ENCODE measurements at regions not wholly inside any gene's neighbourhood (a gene's known extent, or its start where the extent isn't known, plus 50 kb on each side); places are given as distances from the start of the nearest gene placed in this dataset.

DNA sequence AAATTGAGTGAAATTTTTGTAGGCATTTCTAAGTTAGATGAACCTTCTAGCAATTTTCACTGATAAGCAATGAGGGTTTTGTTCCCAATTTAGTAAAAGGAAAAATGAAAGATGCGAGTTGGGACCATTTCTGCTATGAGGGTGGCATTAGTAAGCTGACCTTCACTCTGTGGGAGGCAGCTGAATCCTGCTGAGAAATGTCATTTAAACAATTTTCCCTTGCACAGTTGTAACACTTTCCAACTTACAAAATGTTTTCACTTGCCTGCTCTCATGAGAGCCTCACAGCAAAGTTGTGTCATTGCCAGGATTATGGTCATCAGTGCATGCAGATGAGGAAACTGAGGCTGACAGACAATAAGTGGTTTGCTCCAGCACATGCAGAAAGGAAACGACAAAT, 527.7 kb downstream of the TNS1 start:
- Histone ChIP-seq H3K36me3 (ENCODE audit: insufficient read depth, low read length) (no peaks in the 10 kb centered on the region), H3K9ac (ENCODE audit: low read depth, low read length) (no peak overlapping the region), H3K9me3 (ENCODE audit: insufficient read depth, low read depth, low read length) (no peaks in the 10 kb centered on the region), H3K4me3 (ENCODE audit: low read length) (no peak overlapping the region), H3K27me3 (ENCODE audit: insufficient read depth, low read length) (no peaks in the 10 kb centered on the region), H3K4me1 (ENCODE audit: insufficient read depth, low read length) (peaks cover 11% of the 10 kb centered on the region), H3K27ac (ENCODE audit: low read depth, low read length) (no peak overlapping the region)
- WGBS = 92% methylated on average over 2 of the region's 2 CpGs

DNA sequence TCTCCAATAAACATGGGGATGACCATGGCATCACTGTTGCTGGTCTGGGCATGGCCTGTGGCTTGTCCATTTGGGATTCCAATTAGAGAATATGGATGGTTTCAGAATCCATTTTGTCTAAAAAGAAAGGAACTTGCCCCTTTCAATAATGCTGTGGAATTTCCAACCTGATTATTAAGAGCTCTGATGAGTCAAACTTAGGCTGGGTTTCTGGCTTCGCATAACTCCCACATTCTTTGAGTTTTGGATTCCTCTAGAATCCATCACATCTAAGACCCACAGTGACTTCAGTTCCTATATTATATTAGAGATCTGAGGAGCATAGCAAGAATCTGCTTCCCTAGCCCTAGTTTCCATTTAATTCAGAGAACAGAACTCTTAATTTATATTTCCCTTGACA, 531.5 kb downstream of the TNS1 start:
- WGBS = 100% methylated on average over 1 of the region's 1 CpG
- no peaks in the 10 kb centered on the region for H3K4me1 ChIP-seq (ENCODE audit: insufficient read depth, low read length)

DNA sequence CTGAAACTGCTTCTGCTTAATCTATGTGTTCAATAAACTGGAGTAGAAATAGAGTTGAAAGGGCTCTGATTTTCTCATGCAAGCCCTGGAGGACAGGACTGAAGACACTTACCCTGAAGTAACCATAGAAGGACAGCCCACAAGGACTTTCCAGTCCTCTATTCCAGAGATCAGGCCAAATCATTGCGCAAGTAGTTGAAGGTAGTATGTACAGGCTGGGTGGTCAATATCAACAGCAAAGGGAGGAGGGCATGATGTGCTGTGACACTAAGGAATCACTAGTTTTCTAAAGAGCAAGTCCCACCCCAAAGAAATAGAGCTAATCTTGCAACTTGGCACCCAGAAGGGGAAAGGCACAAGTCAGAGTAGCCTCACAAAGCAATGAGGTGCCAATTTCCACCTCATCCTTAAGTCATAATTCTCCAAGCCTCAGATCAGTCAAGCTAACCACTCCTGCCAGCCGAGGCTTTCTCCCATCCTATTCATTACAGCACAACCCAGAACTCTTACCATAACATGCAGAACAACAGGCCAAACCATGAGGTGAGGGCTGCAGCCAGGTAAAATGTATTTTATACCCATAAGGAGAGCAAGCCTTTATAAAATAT, 533.5 kb downstream of the TNS1 start:
- no peaks in the 10 kb centered on the region for H3K9me3 ChIP-seq (ENCODE audit: insufficient read depth, low read depth, low read length)
- no peaks in the 10 kb centered on the region for H3K27me3 ChIP-seq (ENCODE audit: insufficient read depth, low read length)
- WGBS = 97% methylated on average over 2 of the region's 2 CpGs
- no peak overlapping the region for H3K4me3 ChIP-seq (ENCODE audit: low read length)
- H3K9ac ChIP-seq (ENCODE audit: low read depth, low read length) = no peak overlapping the region
- no peaks in the 10 kb centered on the region for H3K36me3 ChIP-seq (ENCODE audit: insufficient read depth, low read length)
- no peak overlapping the region for H3K27ac ChIP-seq (ENCODE audit: low read depth, low read length)
- H3K4me1 ChIP-seq (ENCODE audit: insufficient read depth, low read length) = no peaks in the 10 kb centered on the region

More for the DNA sequence above, 531.5 kb downstream of the TNS1 start:
- no peak overlapping the region for H3K4me3 ChIP-seq (ENCODE audit: low read length)
- no peak overlapping the region for H3K27ac ChIP-seq (ENCODE audit: low read depth, low read length)
- H3K9ac ChIP-seq (ENCODE audit: low read depth, low read length) = no peak overlapping the region
- no peaks in the 10 kb centered on the region for H3K9me3 ChIP-seq (ENCODE audit: insufficient read depth, low read depth, low read length)
- H3K36me3 ChIP-seq (ENCODE audit: insufficient read depth, low read length) = no peaks in the 10 kb centered on the region
- no peaks in the 10 kb centered on the region for H3K27me3 ChIP-seq (ENCODE audit: insufficient read depth, low read length)

DNA sequence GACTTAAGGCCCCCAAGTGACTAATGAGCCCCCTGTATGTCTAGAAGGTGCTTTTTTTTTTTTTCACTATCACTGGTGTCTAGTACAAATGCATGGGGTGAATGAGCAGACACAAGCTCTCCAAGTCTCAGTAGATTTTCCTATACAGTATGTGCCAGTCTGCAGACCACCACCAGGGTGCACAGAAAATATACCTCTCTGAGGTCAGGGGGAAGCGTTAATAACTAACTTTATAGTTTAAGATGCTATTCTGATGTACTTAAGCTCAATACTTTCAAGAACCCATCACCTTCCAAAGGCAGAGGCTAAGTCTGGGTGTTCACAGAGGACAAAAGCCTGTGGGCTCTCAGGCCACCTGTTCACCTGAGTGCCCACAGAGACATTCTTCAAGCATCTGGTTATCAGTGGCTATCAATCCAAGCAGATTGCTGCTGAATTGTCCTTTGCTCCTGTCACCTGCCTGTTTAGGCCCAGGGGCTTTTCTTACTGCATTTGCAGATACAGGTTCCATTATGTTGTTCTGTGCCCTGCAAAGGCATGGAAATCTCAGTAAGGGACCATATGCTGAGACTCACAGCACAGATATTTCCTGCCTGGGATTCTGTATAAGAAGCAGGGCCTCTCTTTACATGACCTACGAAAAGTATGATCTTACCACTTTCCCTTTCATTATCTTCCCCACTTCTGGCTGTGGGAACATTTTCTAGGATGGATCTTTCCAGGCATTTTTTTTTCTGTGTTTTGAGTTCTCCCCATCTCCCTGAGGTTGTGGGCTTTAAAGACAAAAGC, 534.6 kb downstream of the TNS1 start:
- Histone ChIP-seq H3K27ac (ENCODE audit: low read depth, low read length) (no peak overlapping the region), H3K9ac (ENCODE audit: low read depth, low read length) (no peak overlapping the region), H3K9me3 (ENCODE audit: insufficient read depth, low read depth, low read length) (no peaks in the 10 kb centered on the region), H3K27me3 (ENCODE audit: insufficient read depth, low read length) (no peaks in the 10 kb centered on the region), H3K36me3 (ENCODE audit: insufficient read depth, low read length) (no peaks in the 10 kb centered on the region), H3K4me1 (ENCODE audit: insufficient read depth, low read length) (no peaks in the 10 kb centered on the region), H3K4me3 (ENCODE audit: low read length) (no peak overlapping the region)
- WGBS = 100% methylated on average over 1 of the region's 2 CpGs

DNA sequence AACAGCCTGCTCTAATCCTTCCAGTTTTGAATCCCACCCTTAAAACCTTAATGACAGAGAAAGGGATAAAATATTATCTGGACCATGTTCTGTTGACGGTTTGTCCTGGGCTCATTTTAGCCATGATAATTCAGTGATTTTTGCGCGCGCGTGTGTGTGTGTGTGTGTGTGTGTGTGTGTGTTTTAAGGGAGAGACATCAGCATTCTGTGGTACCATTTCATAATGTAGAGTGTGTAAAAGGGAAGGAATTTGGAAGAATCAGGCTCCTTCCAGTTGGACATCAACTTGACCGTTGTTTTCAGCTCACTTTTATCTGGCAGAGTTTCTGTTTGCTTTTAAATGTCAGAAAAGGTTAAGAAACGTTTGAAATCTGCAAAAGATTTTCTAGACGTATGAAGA, 535.5 kb downstream of the TNS1 start:
- H3K4me1 ChIP-seq (ENCODE audit: insufficient read depth, low read length) = no peaks in the 10 kb centered on the region
- H3K4me3 ChIP-seq (ENCODE audit: low read length) = no peak overlapping the region
- WGBS = 96% methylated on average over 7 of the region's 8 CpGs
- H3K9me3 ChIP-seq (ENCODE audit: insufficient read depth, low read depth, low read length) = no peaks in the 10 kb centered on the region
- H3K36me3 ChIP-seq (ENCODE audit: insufficient read depth, low read length) = no peaks in the 10 kb centered on the region
- H3K27ac ChIP-seq (ENCODE audit: low read depth, low read length) = no peak overlapping the region
- H3K9ac ChIP-seq (ENCODE audit: low read depth, low read length) = no peak overlapping the region
- H3K27me3 ChIP-seq (ENCODE audit: insufficient read depth, low read length) = no peaks in the 10 kb centered on the region

DNA sequence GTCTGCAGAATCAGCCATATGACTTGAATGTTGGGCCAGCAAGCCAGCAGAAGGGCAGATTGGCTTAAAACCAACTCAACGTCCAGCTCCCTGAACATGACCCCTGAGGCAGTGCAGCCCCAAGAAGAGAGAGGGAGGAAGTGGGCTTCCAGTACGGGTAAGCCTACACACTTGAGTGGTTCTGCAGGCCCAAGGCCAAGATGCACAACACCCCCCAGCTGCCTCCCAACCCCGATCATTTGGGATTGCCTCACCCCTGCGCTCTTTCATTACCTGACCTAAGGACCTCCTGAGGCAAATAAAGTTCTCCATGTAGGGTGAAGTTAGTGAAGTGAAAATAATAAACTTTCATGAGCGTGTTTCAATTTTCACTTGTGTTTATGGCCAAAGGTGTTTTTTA, 536.0 kb downstream of the TNS1 start:
- H3K36me3 ChIP-seq (ENCODE audit: insufficient read depth, low read length) = no peaks in the 10 kb centered on the region
- H3K27ac ChIP-seq (ENCODE audit: low read depth, low read length) = no peak overlapping the region
- no peaks in the 10 kb centered on the region for H3K4me1 ChIP-seq (ENCODE audit: insufficient read depth, low read length)
- WGBS = 92% methylated on average over 5 of the region's 5 CpGs
- no peaks in the 10 kb centered on the region for H3K27me3 ChIP-seq (ENCODE audit: insufficient read depth, low read length)
- no peak overlapping the region for H3K4me3 ChIP-seq (ENCODE audit: low read length)
- no peaks in the 10 kb centered on the region for H3K9me3 ChIP-seq (ENCODE audit: insufficient read depth, low read depth, low read length)
- H3K9ac ChIP-seq (ENCODE audit: low read depth, low read length) = no peak overlapping the region

DNA sequence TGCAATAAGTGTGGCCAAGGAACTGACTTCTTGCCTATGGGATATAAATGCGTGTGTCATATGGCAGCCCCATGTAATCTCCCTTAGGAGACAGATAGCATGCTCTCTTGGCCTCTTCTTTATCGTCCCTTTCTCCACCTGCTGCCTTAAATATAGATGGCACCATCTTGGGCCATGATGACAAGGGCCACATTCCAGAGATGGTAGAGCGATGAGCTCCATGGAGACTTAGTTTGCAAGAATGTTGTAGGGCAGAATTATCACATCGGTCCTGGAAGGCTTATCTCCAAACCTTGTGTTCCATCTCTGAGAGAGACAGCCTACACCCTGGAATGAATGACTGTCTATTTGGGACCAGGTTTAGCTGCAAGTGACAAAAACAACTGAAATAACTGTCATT, 536.7 kb downstream of the TNS1 start:
- Histone ChIP-seq H3K36me3 (ENCODE audit: insufficient read depth, low read length) (no peaks in the 10 kb centered on the region), H3K27me3 (ENCODE audit: insufficient read depth, low read length) (no peaks in the 10 kb centered on the region), H3K4me3 (ENCODE audit: low read length) (no peak overlapping the region), H3K9me3 (ENCODE audit: insufficient read depth, low read depth, low read length) (no peaks in the 10 kb centered on the region), H3K27ac (ENCODE audit: low read depth, low read length) (no peak overlapping the region), H3K4me1 (ENCODE audit: insufficient read depth, low read length) (no peaks in the 10 kb centered on the region), H3K9ac (ENCODE audit: low read depth, low read length) (no peak overlapping the region)
- 98% methylated on average over 4 of the region's 4 CpGs for WGBS

DNA sequence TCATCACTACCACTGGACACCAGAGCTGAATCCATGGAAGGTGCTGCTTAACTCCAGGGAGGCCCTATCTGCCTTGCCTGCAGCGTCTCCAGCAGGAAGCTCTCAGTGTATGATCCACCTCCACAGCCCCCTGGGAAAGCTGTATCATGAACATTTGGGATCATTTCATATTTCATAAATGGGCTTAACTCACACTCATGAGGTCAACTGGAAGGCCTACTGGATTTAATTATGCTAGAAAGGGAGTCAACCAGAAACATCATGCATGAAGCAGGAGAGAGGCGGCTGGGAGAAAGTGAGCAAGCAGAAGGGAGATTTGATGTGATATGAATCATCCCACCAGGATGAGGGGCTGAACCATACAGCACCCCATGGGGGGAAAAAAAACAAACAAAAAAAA, 537.7 kb downstream of the TNS1 start:
- Histone ChIP-seq H3K27me3 (ENCODE audit: insufficient read depth, low read length) (no peaks in the 10 kb centered on the region), H3K4me3 (ENCODE audit: low read length) (no peak overlapping the region), H3K4me1 (ENCODE audit: insufficient read depth, low read length) (no peaks in the 10 kb centered on the region), H3K9me3 (ENCODE audit: insufficient read depth, low read depth, low read length) (no peaks in the 10 kb centered on the region), H3K36me3 (ENCODE audit: insufficient read depth, low read length) (no peaks in the 10 kb centered on the region), H3K27ac (ENCODE audit: low read depth, low read length) (no peak overlapping the region), H3K9ac (ENCODE audit: low read depth, low read length) (no peak overlapping the region)
- 94% methylated on average over 2 of the region's 2 CpGs for WGBS

DNA sequence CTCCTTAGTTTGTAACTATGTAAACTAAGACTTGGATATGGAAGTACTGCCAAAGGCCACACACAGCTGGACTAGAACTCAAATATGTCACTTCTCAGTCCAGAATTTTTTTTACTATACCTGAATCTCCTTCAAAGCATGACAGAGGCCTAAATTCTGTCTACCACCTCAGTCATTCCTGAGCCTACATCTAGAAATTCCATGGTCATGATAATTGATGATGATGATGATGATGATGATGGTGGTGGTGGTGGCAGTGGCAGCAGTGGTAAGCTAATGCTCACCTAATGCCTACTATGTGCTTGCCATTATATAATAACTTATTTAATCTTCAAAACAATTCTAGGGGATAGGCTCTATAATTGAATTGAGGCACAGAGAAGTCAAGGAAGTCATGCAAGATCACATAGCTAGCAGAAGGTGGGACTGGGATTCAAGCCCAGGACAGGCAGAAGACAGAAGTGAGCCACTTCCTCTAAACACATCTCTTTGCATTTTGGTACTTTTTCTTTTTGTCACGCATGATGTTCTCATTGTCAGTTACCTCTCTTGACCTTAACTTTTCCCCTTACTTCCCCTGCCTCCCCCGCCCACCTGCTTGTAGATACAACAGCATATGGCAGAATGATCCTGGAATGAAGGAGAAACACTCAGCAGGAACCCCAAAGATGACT, 539.3 kb downstream of the TNS1 start:
- H3K9me3 ChIP-seq (ENCODE audit: insufficient read depth, low read depth, low read length) = no peaks in the 10 kb centered on the region
- no peak overlapping the region for H3K9ac ChIP-seq (ENCODE audit: low read depth, low read length)
- H3K4me1 ChIP-seq (ENCODE audit: insufficient read depth, low read length) = no peaks in the 10 kb centered on the region
- no peaks in the 10 kb centered on the region for H3K27me3 ChIP-seq (ENCODE audit: insufficient read depth, low read length)
- WGBS = 96% methylated on average over 2 of the region's 2 CpGs
- no peak overlapping the region for H3K4me3 ChIP-seq (ENCODE audit: low read length)
- H3K27ac ChIP-seq (ENCODE audit: low read depth, low read length) = no peak overlapping the region
- H3K36me3 ChIP-seq (ENCODE audit: insufficient read depth, low read length) = no peaks in the 10 kb centered on the region

DNA sequence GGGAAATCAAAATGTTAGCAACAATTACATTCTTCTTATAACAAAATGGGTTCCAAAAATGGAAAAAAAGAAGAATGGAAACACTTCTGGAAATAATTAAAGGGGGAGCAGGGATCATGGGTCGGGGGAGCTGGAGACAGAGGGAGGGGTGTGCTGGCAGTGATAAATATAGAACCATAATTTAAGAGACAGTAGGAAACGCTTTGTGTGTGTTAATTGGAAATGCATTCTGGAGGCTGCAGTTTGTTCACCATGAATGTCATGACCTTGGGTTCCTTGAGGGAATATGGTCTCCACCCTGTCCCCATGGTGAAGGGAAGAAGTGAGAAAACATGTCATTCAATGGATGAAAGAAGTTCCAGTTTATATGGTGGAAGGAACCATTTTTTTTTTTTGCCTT, 540.7 kb downstream of the TNS1 start:
- Histone ChIP-seq H3K36me3 (ENCODE audit: insufficient read depth, low read length) (no peaks in the 10 kb centered on the region), H3K4me1 (ENCODE audit: insufficient read depth, low read length) (no peaks in the 10 kb centered on the region), H3K27ac (ENCODE audit: low read depth, low read length) (no peak overlapping the region), H3K9ac (ENCODE audit: low read depth, low read length) (no peak overlapping the region), H3K4me3 (ENCODE audit: low read length) (no peak overlapping the region), H3K9me3 (ENCODE audit: insufficient read depth, low read depth, low read length) (no peaks in the 10 kb centered on the region), H3K27me3 (ENCODE audit: insufficient read depth, low read length) (no peaks in the 10 kb centered on the region)
- WGBS = 90% methylated on average over 2 of the region's 2 CpGs

DNA sequence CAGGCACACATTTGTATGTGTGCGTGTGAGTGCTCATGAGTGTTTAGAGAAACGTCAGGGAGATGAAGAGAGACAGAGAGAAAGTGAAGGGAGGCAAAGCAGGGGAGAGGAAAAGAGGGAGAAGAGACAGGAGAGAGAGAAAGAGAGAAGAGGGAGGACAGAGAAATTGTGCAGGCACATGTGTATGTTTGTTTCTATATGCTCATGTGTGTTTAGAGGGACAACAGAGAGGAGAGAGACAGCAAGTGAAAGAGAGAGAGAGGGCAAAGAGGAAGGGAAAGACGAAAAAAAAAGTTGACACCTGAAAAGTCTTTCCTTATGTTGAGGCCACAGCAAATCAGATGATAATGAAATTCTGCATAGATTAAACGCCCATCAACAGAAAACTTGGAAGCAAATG, 541.1 kb downstream of the TNS1 start:
- H3K4me3 ChIP-seq (ENCODE audit: low read length) = no peak overlapping the region
- WGBS = 94% methylated on average over 4 of the region's 4 CpGs
- no peaks in the 10 kb centered on the region for H3K36me3 ChIP-seq (ENCODE audit: insufficient read depth, low read length)
- no peaks in the 10 kb centered on the region for H3K4me1 ChIP-seq (ENCODE audit: insufficient read depth, low read length)
- no peak overlapping the region for H3K27ac ChIP-seq (ENCODE audit: low read depth, low read length)
- no peak overlapping the region for H3K9ac ChIP-seq (ENCODE audit: low read depth, low read length)
- no peaks in the 10 kb centered on the region for H3K9me3 ChIP-seq (ENCODE audit: insufficient read depth, low read depth, low read length)
- H3K27me3 ChIP-seq (ENCODE audit: insufficient read depth, low read length) = no peaks in the 10 kb centered on the region
